ENCODE measurements at regions not wholly inside any gene's neighbourhood (a gene's known extent, or its start where the extent isn't known, plus 50 kb on each side); places are given as distances from the start of the nearest gene placed in this dataset.

DNA sequence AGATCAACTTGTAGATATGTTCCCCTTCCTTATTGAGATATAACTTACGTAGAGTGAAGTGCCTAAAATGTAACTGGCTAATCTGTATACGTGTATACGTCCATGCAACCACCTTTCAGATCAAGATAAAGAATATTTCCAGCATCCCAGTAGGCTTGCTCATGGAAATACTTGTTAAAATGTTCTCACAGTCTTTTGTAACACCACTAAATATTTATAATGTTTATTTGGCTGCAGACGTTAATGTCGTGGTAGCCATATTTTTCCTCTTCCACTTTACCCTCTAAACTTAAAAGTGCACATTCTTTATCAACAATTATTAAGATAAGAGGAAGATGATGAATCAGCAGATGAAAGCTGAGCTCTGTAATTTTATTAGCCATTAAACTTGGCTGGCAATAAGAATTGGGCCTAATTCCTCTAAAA is 447.4 kb downstream of the AEBP2 start:
- no peak overlapping the region for H3K4me3 ChIP-seq (ENCODE audit: low read length)
- H3K27ac ChIP-seq (ENCODE audit: low read depth, low read length): no peak overlapping the region
- no peaks in the 10 kb centered on the region for H3K4me1 ChIP-seq (ENCODE audit: control insufficient read depth, low read length)
- H3K9me3 ChIP-seq (ENCODE audit: control insufficient read depth, insufficient read depth, low read length): no peaks in the 10 kb centered on the region
- H3K27me3 ChIP-seq (ENCODE audit: control insufficient read depth, low read length): no peaks in the 10 kb centered on the region
- no peak overlapping the region for H3K4me2 ChIP-seq (ENCODE audit: low read length)
- H3K79me2 ChIP-seq (ENCODE audit: control insufficient read depth, low read length): no peaks in the 10 kb centered on the region
- H3F3A ChIP-seq (ENCODE audit: control insufficient read depth, insufficient read depth): no peaks in the 10 kb centered on the region
- TF ChIP-seq EZH2phosphoT487 (IDR thresholded peaks at IDR 0.05; ENCODE audit: borderline replicate concordance, low read length): no peak
- TF ChIP-seq, protein P1, sequence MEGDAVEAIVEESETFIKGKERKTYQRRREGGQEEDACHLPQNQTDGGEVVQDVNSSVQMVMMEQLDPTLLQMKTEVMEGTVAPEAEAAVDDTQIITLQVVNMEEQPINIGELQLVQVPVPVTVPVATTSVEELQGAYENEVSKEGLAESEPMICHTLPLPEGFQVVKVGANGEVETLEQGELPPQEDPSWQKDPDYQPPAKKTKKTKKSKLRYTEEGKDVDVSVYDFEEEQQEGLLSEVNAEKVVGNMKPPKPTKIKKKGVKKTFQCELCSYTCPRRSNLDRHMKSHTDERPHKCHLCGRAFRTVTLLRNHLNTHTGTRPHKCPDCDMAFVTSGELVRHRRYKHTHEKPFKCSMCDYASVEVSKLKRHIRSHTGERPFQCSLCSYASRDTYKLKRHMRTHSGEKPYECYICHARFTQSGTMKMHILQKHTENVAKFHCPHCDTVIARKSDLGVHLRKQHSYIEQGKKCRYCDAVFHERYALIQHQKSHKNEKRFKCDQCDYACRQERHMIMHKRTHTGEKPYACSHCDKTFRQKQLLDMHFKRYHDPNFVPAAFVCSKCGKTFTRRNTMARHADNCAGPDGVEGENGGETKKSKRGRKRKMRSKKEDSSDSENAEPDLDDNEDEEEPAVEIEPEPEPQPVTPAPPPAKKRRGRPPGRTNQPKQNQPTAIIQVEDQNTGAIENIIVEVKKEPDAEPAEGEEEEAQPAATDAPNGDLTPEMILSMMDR (IDR thresholded peaks at IDR 0.05; ENCODE audit: low read depth, low read length, poor library complexity, severe bottlenecking): no peak
- no peaks in the 10 kb centered on the region for H3K36me3 ChIP-seq (ENCODE audit: control insufficient read depth, low read length)
- H3K9me2 ChIP-seq (replicated peaks; ENCODE audit: control insufficient read depth, low read length): no peaks in the 10 kb centered on the region
- no peaks in the 10 kb centered on the region for H4K20me1 ChIP-seq (ENCODE audit: control insufficient read depth, insufficient read depth, low read depth, low read length)

DNA sequence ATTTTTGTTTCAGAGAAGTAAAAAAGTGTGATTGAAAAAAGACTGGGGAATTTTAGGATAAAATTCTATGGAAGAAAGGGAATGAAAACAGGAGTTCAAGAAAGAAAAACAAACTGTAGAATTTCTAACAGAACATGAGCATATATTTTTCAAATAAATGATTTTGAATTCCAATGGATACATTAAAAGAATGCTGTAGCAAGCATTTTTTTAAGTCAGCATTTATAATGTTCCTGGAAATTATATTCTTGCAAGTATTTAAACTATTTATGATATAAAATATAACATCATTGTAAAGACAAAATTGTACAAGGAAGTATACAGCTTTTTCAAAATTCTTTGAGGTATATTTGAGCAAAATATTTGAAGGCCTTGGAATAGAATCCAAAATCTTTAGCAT is 450.7 kb downstream of the AEBP2 start:
- Histone ChIP-seq H4K20me1 (ENCODE audit: control insufficient read depth, insufficient read depth, low read depth, low read length) (no peaks in the 10 kb centered on the region), H3K27me3 (ENCODE audit: control insufficient read depth, low read length) (no peaks in the 10 kb centered on the region), H3K36me3 (ENCODE audit: control insufficient read depth, low read length) (no peaks in the 10 kb centered on the region), H3K4me2 (ENCODE audit: low read length) (no peak overlapping the region), H3K9me3 (ENCODE audit: control insufficient read depth, insufficient read depth, low read length) (no peaks in the 10 kb centered on the region), H3K9me2 (replicated peaks; ENCODE audit: control insufficient read depth, low read length) (no peaks in the 10 kb centered on the region), H3K27ac (ENCODE audit: low read depth, low read length) (no peak overlapping the region), H3K4me3 (ENCODE audit: low read length) (no peak overlapping the region), H3F3A (ENCODE audit: control insufficient read depth, insufficient read depth) (no peaks in the 10 kb centered on the region), H3K79me2 (ENCODE audit: control insufficient read depth, low read length) (no peaks in the 10 kb centered on the region), H3K4me1 (ENCODE audit: control insufficient read depth, low read length) (no peaks in the 10 kb centered on the region)
- TF ChIP-seq EZH2phosphoT487 (IDR thresholded peaks at IDR 0.05; ENCODE audit: borderline replicate concordance, low read length): no peak
- TF ChIP-seq, protein P1 (IDR thresholded peaks at IDR 0.05; ENCODE audit: low read depth, low read length, poor library complexity, severe bottlenecking): no peak

DNA sequence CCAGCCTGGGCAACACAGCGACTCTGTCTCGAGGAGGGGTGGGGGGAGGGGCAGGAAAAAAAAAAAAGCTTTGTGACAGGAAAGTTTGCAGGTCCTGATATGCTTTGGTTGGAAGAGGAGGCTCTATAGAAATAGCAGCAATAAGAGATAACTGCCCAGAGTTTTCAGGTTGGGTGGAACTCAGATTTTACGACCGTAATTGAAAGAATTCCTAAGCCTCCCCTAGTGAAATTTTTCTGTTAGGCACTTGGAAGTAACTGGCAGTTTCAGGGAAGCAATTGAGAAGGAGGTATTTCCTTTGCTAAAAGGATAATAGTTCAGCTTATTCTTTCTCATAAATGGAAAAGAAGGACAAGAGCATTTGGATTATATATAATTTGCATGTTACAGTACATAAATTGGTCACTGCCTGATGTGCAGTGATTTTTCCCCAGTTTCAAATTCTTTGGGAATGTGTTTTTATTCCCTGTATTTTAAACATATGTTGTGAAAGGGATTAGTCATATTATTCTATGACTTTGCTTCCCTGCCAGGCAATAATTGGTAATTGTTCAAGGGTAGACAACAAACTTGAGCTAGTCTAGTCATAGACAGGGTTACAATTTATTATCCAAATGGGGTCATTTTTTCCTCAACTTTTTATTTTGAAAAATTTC is 452.8 kb downstream of the AEBP2 start:
- H3K79me2 ChIP-seq (ENCODE audit: control insufficient read depth, low read length): no peaks in the 10 kb centered on the region
- H3K27ac ChIP-seq (ENCODE audit: low read depth, low read length): no peak overlapping the region
- H3K9me3 ChIP-seq (ENCODE audit: control insufficient read depth, insufficient read depth, low read length): no peaks in the 10 kb centered on the region
- no peaks in the 10 kb centered on the region for H3K27me3 ChIP-seq (ENCODE audit: control insufficient read depth, low read length)
- no peaks in the 10 kb centered on the region for H3F3A ChIP-seq (ENCODE audit: control insufficient read depth, insufficient read depth)
- no peak overlapping the region for H3K4me2 ChIP-seq (ENCODE audit: low read length)
- no peak overlapping the region for H3K4me3 ChIP-seq (ENCODE audit: low read length)
- H3K36me3 ChIP-seq (ENCODE audit: control insufficient read depth, low read length): no peaks in the 10 kb centered on the region
- H4K20me1 ChIP-seq (ENCODE audit: control insufficient read depth, insufficient read depth, low read depth, low read length): no peaks in the 10 kb centered on the region
- H3K9me2 ChIP-seq (replicated peaks; ENCODE audit: control insufficient read depth, low read length): no peaks in the 10 kb centered on the region
- no peaks in the 10 kb centered on the region for H3K4me1 ChIP-seq (ENCODE audit: control insufficient read depth, low read length)
- TF ChIP-seq, protein P1 (IDR thresholded peaks at IDR 0.05; ENCODE audit: low read depth, low read length, poor library complexity, severe bottlenecking): no peak
- no peak for TF ChIP-seq EZH2phosphoT487 (IDR thresholded peaks at IDR 0.05; ENCODE audit: borderline replicate concordance, low read length)
